ENCODE measurements at regions not wholly inside any gene's neighbourhood (a gene's known extent, or its start where the extent isn't known, plus 50 kb on each side); places are given as distances from the start of the nearest gene placed in this dataset.
A peak's percentile ranks its signal among the peaks of the same experiment; 100 is the strongest.

DNA sequence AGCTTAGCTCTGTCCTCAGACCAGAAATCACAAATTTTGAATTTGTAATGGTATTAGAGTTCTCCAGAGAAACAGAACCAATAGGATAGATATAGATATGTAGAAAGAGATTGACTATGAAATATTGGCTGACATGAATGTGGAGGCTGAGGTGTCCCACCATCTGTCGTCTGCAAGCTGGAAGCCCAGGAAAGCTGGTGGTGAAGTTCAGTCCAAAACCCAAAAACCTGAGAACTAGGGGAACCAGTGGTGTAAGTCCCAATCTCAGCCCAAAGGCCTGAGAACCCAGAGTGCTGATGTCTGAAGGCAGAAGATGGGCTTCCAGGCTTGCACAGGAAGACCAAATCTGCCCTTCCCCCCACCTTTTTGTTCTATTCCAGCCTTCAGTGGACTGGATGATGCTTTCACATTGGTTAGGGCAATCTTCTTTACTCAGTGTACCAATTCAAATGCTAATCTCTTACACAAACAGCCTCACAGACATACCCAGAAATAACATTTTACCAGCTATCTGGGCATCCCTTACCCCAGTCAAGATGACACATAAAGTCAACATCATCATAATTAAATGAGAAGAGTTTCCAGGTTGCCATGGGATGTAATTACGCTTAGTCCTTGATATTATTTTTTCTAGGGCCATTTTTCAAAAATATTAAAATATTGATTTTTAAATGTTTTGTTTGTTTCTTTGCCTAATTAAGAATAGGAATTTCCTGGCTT is 570.8 kb downstream of the UTRN start:
- TF ChIP-seq SUZ12 (IDR thresholded peaks at IDR 0.05; ENCODE audit: extremely low read depth, insufficient read depth, insufficient read length): no peak
- no peaks in the 10 kb centered on the region for H3K36me3 ChIP-seq (ENCODE audit: insufficient read depth, insufficient read length, low read length)
- no peaks in the 10 kb centered on the region for H3K27me3 ChIP-seq (ENCODE audit: insufficient read depth, insufficient read length)
- no peak overlapping the region for H3K4me3 ChIP-seq (ENCODE audit: insufficient read length, low read depth)
- H3K4me1 ChIP-seq (ENCODE audit: insufficient read depth, insufficient read length): no peaks in the 10 kb centered on the region
- no peaks in the 10 kb centered on the region for H3K9me3 ChIP-seq (ENCODE audit: insufficient read depth, low read length)
- DNase-seq (ENCODE audit: low read depth, low spot score): no peak
- H3K9ac ChIP-seq (ENCODE audit: insufficient read length, low read depth): no peak overlapping the region

DNA sequence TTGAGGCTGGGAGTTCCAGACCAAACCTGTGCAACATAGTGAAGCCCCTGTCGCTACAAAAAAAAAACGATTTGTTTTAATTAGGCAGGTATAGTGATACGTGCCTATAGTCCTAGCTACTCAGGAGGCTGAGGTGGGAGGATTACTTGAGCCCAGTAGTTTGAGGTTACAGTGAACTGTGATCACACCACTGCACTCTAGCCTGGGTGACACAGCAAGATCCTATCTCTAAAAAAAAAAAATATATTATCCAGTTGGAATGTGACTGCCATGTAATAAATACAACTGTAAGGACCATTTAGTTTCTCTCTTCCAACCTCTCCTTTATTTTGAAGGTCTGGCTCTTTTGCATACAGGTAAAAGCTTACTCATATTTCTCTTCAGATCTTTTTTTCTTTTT is 571.5 kb downstream of the UTRN start:
- H3K4me1 ChIP-seq (ENCODE audit: insufficient read depth, insufficient read length): no peaks in the 10 kb centered on the region
- TF ChIP-seq YY1 (IDR thresholded peaks at IDR 0.05; ENCODE audit: insufficient read depth, insufficient read length) (no peak), SUZ12 (IDR thresholded peaks at IDR 0.05; ENCODE audit: extremely low read depth, insufficient read depth, insufficient read length) (no peak), ZNF274 (IDR thresholded peaks at IDR 0.05; ENCODE audit: low read depth, low read length) (no peak)
- no peaks in the 10 kb centered on the region for H3K27me3 ChIP-seq (ENCODE audit: insufficient read depth, insufficient read length)
- H3K4me3 ChIP-seq (ENCODE audit: insufficient read length, low read depth): no peak overlapping the region
- no peak overlapping the region for H3K9ac ChIP-seq (ENCODE audit: insufficient read length, low read depth)
- H3K9me3 ChIP-seq (ENCODE audit: insufficient read depth, low read length): no peaks in the 10 kb centered on the region
- DNase-seq (ENCODE audit: low read depth, low spot score): no peak
- no peaks in the 10 kb centered on the region for H3K36me3 ChIP-seq (ENCODE audit: insufficient read depth, insufficient read length, low read length)

DNA sequence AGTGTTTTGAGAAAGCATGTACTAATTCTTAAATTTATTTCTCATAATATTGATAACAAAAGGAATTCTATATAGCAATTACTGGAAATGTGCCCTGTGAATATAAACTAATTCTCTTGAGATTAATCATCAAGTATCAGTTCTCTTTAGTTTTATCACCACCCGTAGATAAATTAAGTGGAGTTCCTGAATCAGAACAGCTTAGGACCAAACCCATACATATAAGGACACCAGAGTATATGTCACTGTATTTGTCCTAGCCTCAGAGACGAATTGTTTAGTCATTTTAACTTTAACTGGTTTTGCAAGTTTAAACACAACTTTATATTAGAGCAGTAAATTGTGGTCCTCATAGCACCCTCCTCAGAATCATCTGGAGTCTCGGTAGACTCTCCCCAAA is 572.0 kb downstream of the UTRN start:
- DNase-seq (ENCODE audit: low read depth, low spot score): no peak
- Histone ChIP-seq H3K27me3 (ENCODE audit: insufficient read depth, insufficient read length) (no peaks in the 10 kb centered on the region), H3K9me3 (ENCODE audit: insufficient read depth, low read length) (no peaks in the 10 kb centered on the region), H3K4me3 (ENCODE audit: insufficient read length, low read depth) (no peak overlapping the region), H3K36me3 (ENCODE audit: insufficient read depth, insufficient read length, low read length) (no peaks in the 10 kb centered on the region), H3K4me1 (ENCODE audit: insufficient read depth, insufficient read length) (no peaks in the 10 kb centered on the region), H3K9ac (ENCODE audit: insufficient read length, low read depth) (no peak overlapping the region)
- TF ChIP-seq SUZ12 (IDR thresholded peaks at IDR 0.05; ENCODE audit: extremely low read depth, insufficient read depth, insufficient read length) (no peak), ZNF274 (IDR thresholded peaks at IDR 0.05; ENCODE audit: low read depth, low read length) (no peak), YY1 (IDR thresholded peaks at IDR 0.05; ENCODE audit: insufficient read depth, insufficient read length) (no peak)

DNA sequence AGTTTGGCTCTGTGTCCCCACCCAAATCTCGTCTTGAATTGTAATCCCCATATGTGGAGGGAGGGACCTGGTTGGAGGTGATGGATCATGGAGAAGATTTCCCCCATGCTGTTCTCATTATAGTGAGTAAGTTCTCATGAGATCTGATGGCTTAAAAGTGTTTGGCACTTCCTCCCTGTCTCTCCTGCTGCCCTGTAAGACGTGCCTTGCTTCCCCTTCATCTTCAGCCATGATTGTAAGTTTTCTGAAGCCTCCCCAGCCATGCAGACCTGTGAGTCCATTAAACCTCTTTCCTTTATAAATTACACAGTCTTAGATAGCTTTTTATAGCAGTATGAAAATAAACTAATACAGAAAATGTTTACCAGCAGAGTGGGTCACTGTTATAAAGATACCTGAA is 577.6 kb downstream of the UTRN start:
- Histone ChIP-seq H3K27me3 (ENCODE audit: insufficient read depth, insufficient read length) (no peaks in the 10 kb centered on the region), H3K36me3 (ENCODE audit: insufficient read depth, insufficient read length, low read length) (no peaks in the 10 kb centered on the region), H3K4me1 (ENCODE audit: insufficient read depth, insufficient read length) (no peaks in the 10 kb centered on the region), H3K9ac (ENCODE audit: insufficient read length, low read depth) (no peak overlapping the region), H3K9me3 (ENCODE audit: insufficient read depth, low read length) (peaks cover 14% of the 10 kb centered on the region; the same call in 1 of the 2 replicates), H3K4me3 (ENCODE audit: insufficient read length, low read depth) (no peak overlapping the region)
- no peak for DNase-seq (ENCODE audit: low read depth, low spot score)
- TF ChIP-seq YY1 (IDR thresholded peaks at IDR 0.05; ENCODE audit: insufficient read depth, insufficient read length) (no peak), ZNF274 (IDR thresholded peaks at IDR 0.05; ENCODE audit: low read depth, low read length) (no peak), SUZ12 (IDR thresholded peaks at IDR 0.05; ENCODE audit: extremely low read depth, insufficient read depth, insufficient read length) (no peak)

DNA sequence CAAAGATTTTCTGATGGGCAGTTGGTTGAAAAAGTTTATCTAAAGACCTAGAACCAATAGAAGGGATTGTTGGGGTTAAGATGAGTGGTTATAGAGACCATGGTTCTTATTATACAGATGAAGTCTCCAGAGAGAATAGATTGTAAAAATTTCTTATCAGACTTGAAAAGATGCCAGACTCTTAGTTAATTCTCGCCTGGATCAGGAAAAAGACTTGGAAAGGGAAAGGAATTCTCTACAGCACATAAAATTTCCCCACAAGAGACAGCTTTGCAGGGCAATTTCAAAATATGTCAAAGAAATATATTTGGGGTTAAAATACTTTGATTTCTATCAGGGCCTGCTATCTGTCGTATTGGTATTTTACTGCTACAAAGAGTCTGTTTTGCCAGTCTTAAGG is 582.6 kb downstream of the UTRN start:
- H3K27me3 ChIP-seq (ENCODE audit: insufficient read depth, insufficient read length): no peaks in the 10 kb centered on the region
- TF ChIP-seq YY1 (IDR thresholded peaks at IDR 0.05; ENCODE audit: insufficient read depth, insufficient read length): no peak
- no peak for TF ChIP-seq SUZ12 (IDR thresholded peaks at IDR 0.05; ENCODE audit: extremely low read depth, insufficient read depth, insufficient read length)
- no peak for TF ChIP-seq ZNF274 (IDR thresholded peaks at IDR 0.05; ENCODE audit: low read depth, low read length)
- no peak for DNase-seq (ENCODE audit: low read depth, low spot score)
- peaks cover 23% of the 10 kb centered on the region for H3K9me3 ChIP-seq (ENCODE audit: insufficient read depth, low read length)
- H3K4me3 ChIP-seq (ENCODE audit: insufficient read length, low read depth): no peak overlapping the region
- no peaks in the 10 kb centered on the region for H3K4me1 ChIP-seq (ENCODE audit: insufficient read depth, insufficient read length)
- H3K9ac ChIP-seq (ENCODE audit: insufficient read length, low read depth): no peak overlapping the region
- H3K36me3 ChIP-seq (ENCODE audit: insufficient read depth, insufficient read length, low read length): no peaks in the 10 kb centered on the region

DNA sequence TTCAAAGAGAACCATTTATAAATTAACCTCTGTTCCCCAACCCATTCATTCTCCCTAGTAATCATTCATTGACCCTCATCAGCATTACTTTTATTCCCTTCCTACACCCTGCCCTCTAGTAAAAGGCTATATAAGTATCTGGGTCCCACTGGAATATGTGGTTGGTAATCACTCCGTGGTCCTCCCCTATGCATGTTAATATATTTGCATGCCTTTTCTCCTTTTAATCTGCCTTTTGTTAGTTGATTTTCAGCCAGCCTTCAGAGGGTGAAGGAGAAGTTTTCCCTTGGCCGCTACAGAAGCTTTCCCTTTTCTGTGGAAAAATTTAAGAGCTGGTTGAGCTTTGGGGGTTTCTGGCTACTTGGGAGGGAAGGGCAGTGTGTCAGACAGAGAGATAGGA is 585.6 kb downstream of the UTRN start:
- Histone ChIP-seq H3K4me1 (ENCODE audit: insufficient read depth, insufficient read length) (no peaks in the 10 kb centered on the region), H3K27me3 (ENCODE audit: insufficient read depth, insufficient read length) (no peaks in the 10 kb centered on the region), H3K36me3 (ENCODE audit: insufficient read depth, insufficient read length, low read length) (no peaks in the 10 kb centered on the region), H3K9me3 (ENCODE audit: insufficient read depth, low read length) (peaks cover 20% of the 10 kb centered on the region), H3K4me3 (ENCODE audit: insufficient read length, low read depth) (no peak overlapping the region), H3K9ac (ENCODE audit: insufficient read length, low read depth) (no peak overlapping the region)
- no peak for TF ChIP-seq YY1 (IDR thresholded peaks at IDR 0.05; ENCODE audit: insufficient read depth, insufficient read length)
- no peak for TF ChIP-seq ZNF274 (IDR thresholded peaks at IDR 0.05; ENCODE audit: low read depth, low read length)
- TF ChIP-seq SUZ12 (IDR thresholded peaks at IDR 0.05; ENCODE audit: extremely low read depth, insufficient read depth, insufficient read length): no peak
- DNase-seq (ENCODE audit: low read depth, low spot score): peak; percentile 35

DNA sequence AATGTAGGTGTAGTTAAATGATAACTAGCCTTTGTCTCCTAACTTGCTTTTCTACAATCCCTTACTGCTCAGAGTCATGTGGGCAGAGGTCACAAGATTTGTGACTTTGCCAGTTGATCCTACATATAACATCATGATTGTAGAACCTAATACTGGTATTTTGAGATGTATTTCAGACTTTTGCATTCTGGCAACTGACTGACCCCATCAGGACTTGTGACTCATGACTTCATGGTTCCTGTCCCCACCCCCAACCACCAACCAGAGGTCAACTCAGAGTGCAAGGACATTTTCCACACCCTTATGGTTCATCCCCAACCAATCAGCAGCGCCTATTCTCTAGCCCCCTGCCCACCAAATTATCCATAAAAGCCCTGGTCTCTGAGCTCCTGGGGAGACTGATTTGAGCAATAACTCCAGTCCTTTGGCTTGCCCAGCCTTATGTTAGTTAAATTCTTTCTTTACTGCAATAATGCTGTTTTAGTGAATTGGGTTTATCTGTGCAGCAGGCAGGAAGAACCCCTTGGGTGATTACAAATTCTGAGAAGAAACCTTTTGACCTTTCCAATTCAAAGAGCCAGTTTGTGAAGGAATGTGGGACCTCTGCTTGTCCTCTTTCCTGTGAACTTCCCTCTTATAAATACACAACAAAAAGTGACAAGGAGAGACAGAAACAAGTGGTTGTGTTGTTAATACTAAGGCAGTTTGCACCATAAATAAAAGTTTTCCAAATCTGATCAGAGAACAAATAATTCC is 588.7 kb downstream of the UTRN start:
- DNase-seq (ENCODE audit: low read depth, low spot score): no peak
- Histone ChIP-seq H3K9me3 (ENCODE audit: insufficient read depth, low read length) (peaks cover 20% of the 10 kb centered on the region), H3K4me3 (ENCODE audit: insufficient read length, low read depth) (no peak overlapping the region), H3K4me1 (ENCODE audit: insufficient read depth, insufficient read length) (no peaks in the 10 kb centered on the region), H3K36me3 (ENCODE audit: insufficient read depth, insufficient read length, low read length) (no peaks in the 10 kb centered on the region), H3K27me3 (ENCODE audit: insufficient read depth, insufficient read length) (no peaks in the 10 kb centered on the region), H3K9ac (ENCODE audit: insufficient read length, low read depth) (no peak overlapping the region)
- no peak for TF ChIP-seq SUZ12 (IDR thresholded peaks at IDR 0.05; ENCODE audit: extremely low read depth, insufficient read depth, insufficient read length)
- TF ChIP-seq YY1 (IDR thresholded peaks at IDR 0.05; ENCODE audit: insufficient read depth, insufficient read length): no peak
- TF ChIP-seq ZNF274 (IDR thresholded peaks at IDR 0.05; ENCODE audit: low read depth, low read length): no peak

Measured in NT2/D1 (cell line).